Skeletal muscle cell (primary cell): ENCODE measurements at regions not wholly inside any gene's neighbourhood (a gene's known extent, or its start where the extent isn't known, plus 50 kb on each side); places are given as distances from the start of the nearest gene placed in this dataset.

Source experiments
- DNase-seq: peaks from one replicate; pipeline ENCODE4 v3.0.0-alpha.2; 2010; ENCODE audit warnings: low read depth
- H3K4me3 ChIP-seq: 2 replicates; pipeline ENCODE4 v1.5.1; 2011; ENCODE audit warnings: low read depth, mild to moderate bottlenecking, control low read depth, low read length, moderate library complexity

- no peak overlapping the region for H3K4me3 ChIP-seq
- peak; percentile 79 for DNase-seq
Measured at GRCh38 chr10:4775808-4776207, 50.2 kb upstream of the AKR1E2 start.

- H3K4me3 ChIP-seq, result no peak overlapping the region
- no peak for DNase-seq
Measured at GRCh38 chr10:4772202-4772570, 53.8 kb upstream of the AKR1E2 start.

GRCh38 chr10:4771554-4772201, 54.3 kb upstream of the AKR1E2 start:
- DNase-seq, result peak; percentile 64
- H3K4me3 ChIP-seq, result no peak overlapping the region

- H3K4me3 ChIP-seq, result no peak overlapping the region
Measured at GRCh38 chr10:4770801-4771553, 55.0 kb upstream of the AKR1E2 start.

GRCh38 chr10:4768416-4768815, 57.6 kb upstream of the AKR1E2 start:
- no peak for DNase-seq

More at GRCh38 chr10:4770801-4771553, 55.0 kb upstream of the AKR1E2 start:
- peak; percentile 90 for DNase-seq

GRCh38 chr10:4767033-4767814, 58.8 kb upstream of the AKR1E2 start:
- no peak overlapping the region for H3K4me3 ChIP-seq
- no peak for DNase-seq

More at GRCh38 chr10:4768416-4768815, 57.6 kb upstream of the AKR1E2 start:
- H3K4me3 ChIP-seq, result no peak overlapping the region

- DNase-seq, result no peak
- no peak overlapping the region for H3K4me3 ChIP-seq
Measured at GRCh38 chr10:4766454-4766853, 59.6 kb upstream of the AKR1E2 start.

- DNase-seq, result no peak
Measured at GRCh38 chr10:4765428-4765827, 60.6 kb upstream of the AKR1E2 start.

GRCh38 chr10:4763960-4764428, 62.0 kb upstream of the AKR1E2 start:
- no peak overlapping the region for H3K4me3 ChIP-seq
- peak; percentile 60 for DNase-seq

More at GRCh38 chr10:4765428-4765827, 60.6 kb upstream of the AKR1E2 start:
- H3K4me3 ChIP-seq, result no peak overlapping the region

GRCh38 chr10:4763513-4763912, 62.5 kb upstream of the AKR1E2 start:
- DNase-seq, result no peak
- peak overlapping the region; percentile 5 for H3K4me3 ChIP-seq

GRCh38 chr10:4758256-4758655, 67.8 kb upstream of the AKR1E2 start:
- no peak overlapping the region for H3K4me3 ChIP-seq
- no peak for DNase-seq

- no peak overlapping the region for H3K4me3 ChIP-seq
- no peak for DNase-seq
Measured at GRCh38 chr10:4755286-4755989, 70.6 kb upstream of the AKR1E2 start.

GRCh38 chr10:4754143-4754542, 71.9 kb upstream of the AKR1E2 start:
- DNase-seq, result no peak

GRCh38 chr10:4751211-4751610, 74.8 kb upstream of the AKR1E2 start:
- DNase-seq, result no peak
- H3K4me3 ChIP-seq, result no peak overlapping the region

More at GRCh38 chr10:4754143-4754542, 71.9 kb upstream of the AKR1E2 start:
- H3K4me3 ChIP-seq, result no peak overlapping the region

- H3K4me3 ChIP-seq, result no peak overlapping the region
Measured at GRCh38 chr10:4749271-4749574, 76.8 kb upstream of the AKR1E2 start.

GRCh38 chr10:4748491-4749270, 77.3 kb upstream of the AKR1E2 start:
- H3K4me3 ChIP-seq, result no peak overlapping the region
- DNase-seq, result no peak

More at GRCh38 chr10:4749271-4749574, 76.8 kb upstream of the AKR1E2 start:
- DNase-seq, result no peak

GRCh38 chr10:4742217-4742616, 83.8 kb upstream of the AKR1E2 start:
- H3K4me3 ChIP-seq, result no peak overlapping the region

GRCh38 chr10:4740471-4740870, 85.5 kb upstream of the AKR1E2 start:
- no peak overlapping the region for H3K4me3 ChIP-seq
- DNase-seq, result no peak

More at GRCh38 chr10:4742217-4742616, 83.8 kb upstream of the AKR1E2 start:
- no peak for DNase-seq

- no peak overlapping the region for H3K4me3 ChIP-seq
- DNase-seq, result no peak
Measured at GRCh38 chr10:4736608-4737007, 89.4 kb upstream of the AKR1E2 start.
